HFF-Myc (cell line): ENCODE measurements at regions not wholly inside any gene's neighbourhood (a gene's known extent, or its start where the extent isn't known, plus 50 kb on each side); places are given as distances from the start of the nearest gene placed in this dataset.

ENCODE experiments used
- DNase-seq: peaks from one replicate; pipeline ENCODE4 v3.0.0-alpha.2; 2011; ENCODE audit warnings: low read depth; ENCODE audit errors: extremely low read depth
- H3K4me3 ChIP-seq: replicated peaks from 2 replicates; pipeline ENCODE4 v1.5.1; 2011; ENCODE audit warnings: low read depth, mild to moderate bottlenecking, control low read depth, low read length
- CTCF ChIP-seq: IDR thresholded peaks from 2 replicates; pipeline ENCODE4 v1.5.1; 2012; ENCODE audit warnings: mild to moderate bottlenecking, low read depth, low read length, control low read depth; ENCODE audit errors: missing control alignments

GRCh38 chr9:13487936-13488335, 208.4 kb upstream of the MPDZ start:
- no peak for DNase-seq
- no peak overlapping the region for H3K4me3 ChIP-seq
- no peak for TF ChIP-seq CTCF

DNA sequence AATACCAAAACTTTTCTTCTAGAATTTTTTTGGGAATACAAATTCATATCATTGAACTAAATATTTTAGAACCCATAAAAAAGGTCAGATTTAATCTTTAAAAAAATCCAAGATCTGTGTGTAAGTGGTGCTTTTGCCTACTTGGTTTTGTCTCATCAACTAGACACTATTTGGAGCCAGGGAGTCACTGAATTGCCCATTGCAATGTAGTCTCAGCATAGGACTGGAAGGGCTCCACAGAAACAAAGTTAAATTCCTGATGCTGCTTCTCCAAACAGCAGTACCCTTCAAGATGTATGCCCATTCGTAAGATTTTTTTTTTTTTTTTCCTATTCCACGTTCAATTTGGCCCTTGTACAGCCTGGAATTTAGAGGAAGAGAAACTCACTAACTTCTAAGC, 208.0 kb upstream of the MPDZ start:
- no peak for DNase-seq
- H3K4me3 ChIP-seq = no peak overlapping the region
- no peak for TF ChIP-seq CTCF

- no peak for DNase-seq
- H3K4me3 ChIP-seq = no peak overlapping the region
- TF ChIP-seq CTCF = no peak
These were observed 207.6 kb upstream of the MPDZ start for GRCh38 chr9:13487071-13487470.

- TF ChIP-seq CTCF = no peak
- no peak overlapping the region for H3K4me3 ChIP-seq
- DNase-seq = no peak
These were observed 205.6 kb upstream of the MPDZ start for GRCh38 chr9:13485068-13485596.

DNA sequence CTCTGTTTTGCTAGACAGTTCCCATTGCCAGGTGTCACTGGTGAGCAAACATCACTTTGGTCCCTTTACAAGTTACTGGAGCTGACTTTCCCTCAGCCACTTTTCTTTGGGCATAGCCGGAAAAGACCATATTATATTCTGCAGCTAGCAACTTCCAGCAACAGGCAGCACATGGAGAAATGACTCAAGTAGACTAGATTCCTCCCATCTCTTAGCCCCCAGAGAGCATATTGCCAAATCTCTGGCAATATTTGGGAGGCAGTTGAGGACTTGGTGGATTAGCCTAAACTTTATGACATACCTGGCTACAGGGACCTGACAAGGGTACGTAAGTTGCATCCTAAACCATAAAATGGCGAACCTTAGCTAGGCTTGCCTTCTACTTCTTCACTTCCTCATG, 204.7 kb upstream of the MPDZ start:
- no peak overlapping the region for H3K4me3 ChIP-seq
- no peak for DNase-seq
- TF ChIP-seq CTCF = no peak

DNA sequence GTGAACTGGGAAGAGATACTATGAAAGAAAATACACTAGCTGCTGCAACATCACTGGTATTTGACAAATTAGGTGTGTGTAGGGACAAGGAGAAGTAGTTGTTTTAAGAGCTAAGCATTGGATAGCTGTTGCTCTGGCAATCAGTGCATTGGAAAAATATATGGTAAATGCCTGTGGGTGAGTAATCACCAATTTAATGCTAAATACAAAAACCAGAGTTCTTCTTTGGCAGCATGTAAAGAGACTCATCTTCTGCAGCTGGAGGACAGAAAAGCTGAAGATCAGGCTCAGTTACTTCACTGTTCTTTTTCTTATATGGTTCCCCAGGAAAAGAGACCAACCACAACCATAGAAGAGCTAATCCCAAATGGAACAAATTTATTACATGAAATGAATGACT, 201.8 kb upstream of the MPDZ start:
- H3K4me3 ChIP-seq = no peak overlapping the region
- DNase-seq = no peak
- TF ChIP-seq CTCF = no peak

GRCh38 chr9:13480693-13481092, 201.2 kb upstream of the MPDZ start:
- DNase-seq = peak; percentile 17
- no peak for TF ChIP-seq CTCF
- H3K4me3 ChIP-seq = no peak overlapping the region
